ENCODE measurements at regions not wholly inside any gene's neighbourhood (a gene's known extent, or its start where the extent isn't known, plus 50 kb on each side); places are given as distances from the start of the nearest gene placed in this dataset.
"Not testable (repeated sequence)": the region's sequence is repeated elsewhere in the genome, so short reads cannot be mapped to it uniquely, and the experiment has no call there.

GRCh38 chr10:8278099-8278498 is 223.6 kb downstream of the GATA3 start:
- no peak for DNase-seq (ENCODE audit: low read depth in 2 of 3, low spot score in 2 of 3)

- DNase-seq (ENCODE audit: low read depth in 2 of 3, low spot score in 2 of 3), result no peak
Measured at GRCh38 chr10:8279598-8279997, 225.1 kb downstream of the GATA3 start.

- DNase-seq (ENCODE audit: low read depth in 2 of 3, low spot score in 2 of 3), result no peak
Measured at GRCh38 chr10:8280946-8281345, 226.5 kb downstream of the GATA3 start.

GRCh38 chr10:8282340-8282739 is 227.9 kb downstream of the GATA3 start:
- DNase-seq (ENCODE audit: low read depth in 2 of 3, low spot score in 2 of 3), result no peak

- DNase-seq (ENCODE audit: low read depth in 2 of 3, low spot score in 2 of 3), result no peak
Measured at GRCh38 chr10:8283166-8283905, 228.8 kb downstream of the GATA3 start.

- no peak for DNase-seq (ENCODE audit: low read depth in 2 of 3, low spot score in 2 of 3)
Measured at GRCh38 chr10:8283986-8284385, 229.5 kb downstream of the GATA3 start.

GRCh38 chr10:8285970-8286369 is 231.5 kb downstream of the GATA3 start:
- DNase-seq (ENCODE audit: low read depth in 2 of 3, low spot score in 2 of 3), result not testable (repeated sequence)

GRCh38 chr10:8288600-8288999 is 234.1 kb downstream of the GATA3 start:
- DNase-seq (ENCODE audit: low read depth in 2 of 3, low spot score in 2 of 3), result no peak

- no peak for DNase-seq (ENCODE audit: low read depth in 2 of 3, low spot score in 2 of 3)
Measured at GRCh38 chr10:8289186-8289924, 234.9 kb downstream of the GATA3 start.

- no peak for DNase-seq (ENCODE audit: low read depth in 2 of 3, low spot score in 2 of 3)
Measured at GRCh38 chr10:8294779-8295178, 240.3 kb downstream of the GATA3 start.

- DNase-seq (ENCODE audit: low read depth in 2 of 3, low spot score in 2 of 3), result no peak
Measured at GRCh38 chr10:8295311-8295710, 240.8 kb downstream of the GATA3 start.

- DNase-seq (ENCODE audit: low read depth in 2 of 3, low spot score in 2 of 3), result no peak
Measured at GRCh38 chr10:8296090-8296733, 241.7 kb downstream of the GATA3 start.

GRCh38 chr10:8296734-8297101 is 242.2 kb downstream of the GATA3 start:
- DNase-seq (ENCODE audit: low read depth in 2 of 3, low spot score in 2 of 3), result no peak

- no peak for DNase-seq (ENCODE audit: low read depth in 2 of 3, low spot score in 2 of 3)
Measured at GRCh38 chr10:8297107-8297506, 242.6 kb downstream of the GATA3 start.

- DNase-seq (ENCODE audit: low read depth in 2 of 3, low spot score in 2 of 3), result no peak
Measured at GRCh38 chr10:8297959-8298358, 243.5 kb downstream of the GATA3 start.

GRCh38 chr10:8298896-8299570 is 244.5 kb downstream of the GATA3 start:
- no peak for DNase-seq (ENCODE audit: low read depth in 2 of 3, low spot score in 2 of 3)

- DNase-seq (ENCODE audit: low read depth in 2 of 3, low spot score in 2 of 3), result no peak
Measured at GRCh38 chr10:8300925-8301324, 246.4 kb downstream of the GATA3 start.

- DNase-seq (ENCODE audit: low read depth in 2 of 3, low spot score in 2 of 3), result no peak
Measured at GRCh38 chr10:8301333-8301732, 246.8 kb downstream of the GATA3 start.

- no peak for DNase-seq (ENCODE audit: low read depth in 2 of 3, low spot score in 2 of 3)
Measured at GRCh38 chr10:8301831-8302230, 247.3 kb downstream of the GATA3 start.

GRCh38 chr10:8302565-8302964 is 248.1 kb downstream of the GATA3 start:
- no peak for DNase-seq (ENCODE audit: low read depth in 2 of 3, low spot score in 2 of 3)

- DNase-seq (ENCODE audit: low read depth in 2 of 3, low spot score in 2 of 3), result no peak
Measured at GRCh38 chr10:8304861-8305260, 250.4 kb downstream of the GATA3 start.

Data from activated CD8-positive, alpha-beta memory T cell treated with anti-CD3 and anti-CD28 coated beads for 48 hours (primary cell).